ENCODE measurements at regions not wholly inside any gene's neighbourhood (a gene's known extent, or its start where the extent isn't known, plus 50 kb on each side); places are given as distances from the start of the nearest gene placed in this dataset.

DNA sequence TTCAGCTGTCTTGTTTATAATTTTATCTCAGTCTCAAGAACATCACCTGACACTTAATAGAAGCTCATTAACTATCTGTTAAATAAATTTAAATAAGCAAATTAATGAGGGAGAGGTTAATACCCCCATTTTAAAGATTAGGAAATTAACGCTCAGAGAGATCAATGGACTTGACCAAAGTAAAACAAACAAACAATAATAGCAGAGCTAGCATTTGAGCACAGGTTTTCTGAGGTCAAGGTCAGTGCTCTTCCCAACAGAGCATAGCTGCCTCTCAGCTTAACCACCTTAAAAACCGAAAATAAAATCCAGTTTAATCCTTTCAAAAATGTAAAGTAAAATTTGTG, 196.6 kb upstream of the BCL6 start:
- H3K4me1 ChIP-seq, result peaks cover 0 to 24% (median 13%) of the 10 kb centered on the region in 9 donors
- H3K27me3 ChIP-seq, result no peaks in the 10 kb centered on the region
- intact Hi-C loops (cut with DNase I), result no loop called here
- no peaks in the 10 kb centered on the region for H3K9me3 ChIP-seq
- DNase-seq (no peak), ATAC-seq (no peak)
- no peak overlapping the region for H3K27ac ChIP-seq
- H3K36me3 ChIP-seq, result no peaks in the 10 kb centered on the region
- WGBS, 2 donors, result 86 to 91% methylated on average over 2 of the region's 2 CpGs
- H3K4me3 ChIP-seq, result no peak overlapping the region
- no peak for TF ChIP-seq CTCF (IDR thresholded peaks at IDR 0.05)

- no peak for DNase-seq
- no peaks in the 10 kb centered on the region for H3K9me3 ChIP-seq
- H3K27me3 ChIP-seq, result no peaks in the 10 kb centered on the region
- no peaks in the 10 kb centered on the region for H3K36me3 ChIP-seq
- peaks cover 0 to 34% (median 18%) of the 10 kb centered on the region in 9 donors for H3K4me1 ChIP-seq
- no peak overlapping the region for H3K27ac ChIP-seq
- ATAC-seq, result no peak
- H3K4me3 ChIP-seq, result no peak overlapping the region
- 92 to 93% methylated on average over 10 of the region's 10 CpGs for WGBS, 2 donors
- intact Hi-C loops (cut with DNase I), result no loop called here
- TF ChIP-seq CTCF (IDR thresholded peaks at IDR 0.05), result no peak
Measured at GRCh38 chr3:187942658-187943241, 197.5 kb upstream of the BCL6 start.

GRCh38 chr3:187943677-187944389, 198.6 kb upstream of the BCL6 start:
- TF ChIP-seq CTCF (IDR thresholded peaks at IDR 0.05), result no peak

DNA sequence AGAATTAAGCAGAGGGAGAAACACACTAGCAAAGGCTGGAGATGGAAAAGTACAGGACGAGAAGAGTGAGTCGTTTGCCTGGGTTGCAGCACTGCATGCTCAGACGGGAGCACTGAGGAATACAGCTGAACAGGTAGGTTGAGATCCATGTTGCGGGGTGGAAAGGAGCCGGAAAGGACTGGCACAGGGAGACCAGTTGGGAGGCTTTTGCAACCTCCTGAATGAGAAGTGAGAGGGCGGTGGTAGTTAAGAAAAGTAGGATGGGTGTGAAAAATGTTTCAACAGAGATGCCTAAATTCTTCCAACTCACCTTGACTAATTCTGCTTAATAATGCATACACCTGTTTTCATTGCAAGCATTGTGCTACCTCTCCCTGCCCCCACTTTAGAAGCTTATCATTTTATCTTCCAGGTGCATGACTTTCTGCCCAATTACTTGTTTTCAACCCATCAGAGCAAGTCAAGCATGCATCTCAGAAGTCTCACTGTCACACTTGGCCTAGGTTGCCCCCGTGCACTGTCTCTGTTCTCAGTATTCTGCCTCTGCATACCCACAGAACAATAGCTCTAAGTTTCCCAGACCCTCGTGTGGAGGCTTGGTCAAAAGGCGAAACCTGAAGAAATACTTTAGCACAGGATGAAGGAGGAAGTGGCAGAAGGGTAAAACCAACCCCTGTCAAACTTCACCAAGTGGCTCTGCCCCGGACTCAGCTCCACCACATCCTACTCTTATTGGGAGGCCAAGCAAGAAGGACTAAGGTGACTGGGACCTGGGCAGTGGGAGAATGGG, 199.3 kb upstream of the BCL6 start:
- no peak overlapping the region for H3K4me3 ChIP-seq
- peaks cover 5 to 49% (median 25%) of the 10 kb centered on the region in 9 donors for H3K4me1 ChIP-seq
- no peaks in the 10 kb centered on the region for H3K27me3 ChIP-seq
- intact Hi-C loops (cut with DNase I), result loop anchor here in 1 of 10 donors (5.0 kb wide), 1 partner anchor 197 kb away; the partner anchor contains the start of gene BCL6
- no peaks in the 10 kb centered on the region for H3K9me3 ChIP-seq
- H3K27ac ChIP-seq, result no peak overlapping the region
- no peak for ATAC-seq
- DNase-seq, result no peak
- TF ChIP-seq CTCF (IDR thresholded peaks at IDR 0.05), result no peak
- no peaks in the 10 kb centered on the region for H3K36me3 ChIP-seq
- 88 to 94% methylated on average over 10 of the region's 10 CpGs for WGBS, 2 donors

More at GRCh38 chr3:187943677-187944389, 198.6 kb upstream of the BCL6 start:
- intact Hi-C loops (cut with DNase I), result no loop called here
- no peak overlapping the region for H3K27ac ChIP-seq
- no peaks in the 10 kb centered on the region for H3K27me3 ChIP-seq
- no peaks in the 10 kb centered on the region for H3K9me3 ChIP-seq
- no peak for ATAC-seq
- DNase-seq, result no peak
- no peaks in the 10 kb centered on the region for H3K36me3 ChIP-seq
- no peak overlapping the region for H3K4me3 ChIP-seq
- peaks cover 3 to 41% (median 21%) of the 10 kb centered on the region in 9 donors for H3K4me1 ChIP-seq
- 62 to 71% methylated on average over 7 of the region's 7 CpGs for WGBS, 2 donors
